ENCODE measurements at regions not wholly inside any gene's neighbourhood (a gene's known extent, or its start where the extent isn't known, plus 50 kb on each side); places are given as distances from the start of the nearest gene placed in this dataset.
"Not testable (repeated sequence)": the region's sequence is repeated elsewhere in the genome, so short reads cannot be mapped to it uniquely, and the experiment has no call there.

GRCh38 chr6:26829480-26829879, 169.9 kb upstream of the ZNF322 start:
- TF ChIP-seq CTCF (IDR thresholded peaks at IDR 0.05; ENCODE audit: low read depth, low read length, missing input control); NR2F2 (IDR thresholded peaks at IDR 0.05); YY1 (IDR thresholded peaks at IDR 0.05); ZBTB33 (IDR thresholded peaks at IDR 0.05); GABPA (IDR thresholded peaks at IDR 0.05 in 1 of 2, conservative IDR thresholded peaks at IDR 0.05 in 1 of 2); JUND (IDR thresholded peaks at IDR 0.05); REST (IDR thresholded peaks at IDR 0.05): not testable (repeated sequence)
